ENCODE measurements at regions not wholly inside any gene's neighbourhood (a gene's known extent, or its start where the extent isn't known, plus 50 kb on each side); places are given as distances from the start of the nearest gene placed in this dataset.

DNA sequence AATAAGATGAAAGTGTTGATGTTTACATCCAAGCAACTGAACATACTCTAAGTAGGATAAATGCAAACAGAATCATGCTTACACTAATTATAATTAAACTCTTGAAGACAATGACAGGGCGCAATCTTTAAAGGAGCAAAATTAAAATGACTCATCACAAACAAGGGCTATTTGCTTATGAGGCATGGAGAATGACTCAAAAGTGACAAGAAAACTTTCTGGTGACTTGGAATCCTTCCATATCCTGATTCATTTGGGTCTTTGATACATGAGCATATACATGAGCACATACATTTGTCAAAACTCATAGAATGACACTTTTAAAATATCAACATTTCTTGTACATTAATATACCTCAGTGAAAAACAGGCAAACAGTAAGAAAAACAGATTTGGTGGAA, 1632.3 kb downstream of the KCNT2 start:
- TF ChIP-seq L3MBTL2 (IDR thresholded peaks at IDR 0.05) (no peak), ATF7 (IDR thresholded peaks at IDR 0.05) (no peak), ZFPM2 (CRISPR knock-in tag; IDR thresholded peaks at IDR 0.05) (no peak), EZH2 (IDR thresholded peaks at IDR 0.05; ENCODE audit: borderline replicate concordance, low read depth, low read length) (no peak), MYNN (IDR thresholded peaks at IDR 0.05) (no peak), MYNN (CRISPR knock-in tag; IDR thresholded peaks at IDR 0.05) (no peak), FOS (IDR thresholded peaks at IDR 0.05; ENCODE audit: extremely low read depth, insufficient read length) (no peak), ZFP36 (IDR thresholded peaks at IDR 0.05; ENCODE audit: low read depth, low read length, partially characterized antibody) (no peak), TARDBP (IDR thresholded peaks at IDR 0.05) (no peak), IRF2 (CRISPR knock-in tag; IDR thresholded peaks at IDR 0.05) (no peak), HDAC2 (IDR thresholded peaks at IDR 0.05) (no peak), GABPA (tag; conservative IDR thresholded peaks at IDR 0.05; ENCODE audit: low read depth) (no peak), CREB1 (IDR thresholded peaks at IDR 0.05) (no peak), CREB1 (CRISPR knock-in tag; IDR thresholded peaks at IDR 0.05) (no peak)

All from K562 (cell line).